Progenitor cell of endocrine pancreas (in vitro differentiated cells): ENCODE measurements at regions not wholly inside any gene's neighbourhood (a gene's known extent, or its start where the extent isn't known, plus 50 kb on each side); places are given as distances from the start of the nearest gene placed in this dataset.

Experiments
- DNase-seq: peaks from one replicate; pipeline ENCODE4 v3.0.0; 2021; ENCODE audit warnings: low spot score; ENCODE audit not compliant: unreplicated experiment
- H3K27ac Mint-ChIP-seq: 2 replicates; pipeline ENCODE4 v1.8.0; 2021; ENCODE audit warnings: mild to moderate bottlenecking, moderate library complexity, mixed read lengths
- H3K27me3 Mint-ChIP-seq: 2 replicates; pipeline ENCODE4 v1.8.0; 2021; ENCODE audit warnings: mixed read lengths
- H3K36me3 Mint-ChIP-seq: 2 replicates; pipeline ENCODE4 v1.8.0; 2022; ENCODE audit warnings: mixed read lengths; ENCODE audit not compliant: insufficient read depth
- H3K4me1 Mint-ChIP-seq: 2 replicates; pipeline ENCODE4 v1.8.0; 2021; ENCODE audit warnings: low read depth, mixed read lengths
- H3K4me3 Mint-ChIP-seq: 2 replicates; pipeline ENCODE4 v1.8.0; 2021; ENCODE audit warnings: low read depth, mild to moderate bottlenecking, moderate library complexity, mixed read lengths
- H3K9me3 Mint-ChIP-seq: 2 replicates; pipeline ENCODE4 v1.8.0; 2021; ENCODE audit warnings: low read depth, mixed read lengths
- CTCF ChIP-seq: fragments of 200-600 bp; sonication (generic); IDR thresholded peaks from one replicate; pipeline ENCODE4 v1.5.0; 2021; ENCODE audit warnings: antibody characterized with exemption, mild to moderate bottlenecking; ENCODE audit not compliant: unreplicated experiment

DNA sequence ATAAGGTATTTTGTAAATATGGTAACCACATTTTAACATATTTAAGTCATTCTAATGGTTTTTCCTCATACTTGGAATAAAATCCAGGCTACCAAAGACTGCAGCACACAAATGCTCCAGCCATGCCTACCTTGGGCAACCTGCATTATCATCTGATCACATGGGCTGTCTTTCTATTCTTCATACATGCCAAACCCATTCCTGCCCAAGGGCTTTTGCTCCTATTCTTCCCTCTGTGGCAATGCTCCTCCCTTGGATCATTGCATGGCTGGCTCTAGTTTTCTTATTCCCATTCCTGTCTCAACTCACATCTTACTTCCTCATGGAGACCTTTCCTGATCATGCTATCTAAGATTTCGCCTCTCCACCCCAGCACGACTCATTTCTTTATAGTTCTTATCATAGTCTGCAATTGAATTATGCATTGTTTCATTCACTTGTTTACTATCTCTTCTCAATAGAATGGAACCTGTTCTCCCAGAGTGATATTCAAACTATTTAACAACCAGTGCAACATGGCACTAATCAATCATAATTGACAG is 54.9 kb upstream of the C5orf46 start:
- no peak for TF ChIP-seq CTCF
- peak overlapping the region; percentile 3 for H3K4me3 Mint-ChIP-seq
- H3K9me3 Mint-ChIP-seq: peaks cover 8% of the 10 kb centered on the region
- H3K27ac Mint-ChIP-seq: peak overlapping the region; percentile 57
- H3K27me3 Mint-ChIP-seq: no peaks in the 10 kb centered on the region
- H3K4me1 Mint-ChIP-seq: peaks cover 36% of the 10 kb centered on the region
- peaks cover 28% of the 10 kb centered on the region for H3K36me3 Mint-ChIP-seq
- DNase-seq: no peak

DNA sequence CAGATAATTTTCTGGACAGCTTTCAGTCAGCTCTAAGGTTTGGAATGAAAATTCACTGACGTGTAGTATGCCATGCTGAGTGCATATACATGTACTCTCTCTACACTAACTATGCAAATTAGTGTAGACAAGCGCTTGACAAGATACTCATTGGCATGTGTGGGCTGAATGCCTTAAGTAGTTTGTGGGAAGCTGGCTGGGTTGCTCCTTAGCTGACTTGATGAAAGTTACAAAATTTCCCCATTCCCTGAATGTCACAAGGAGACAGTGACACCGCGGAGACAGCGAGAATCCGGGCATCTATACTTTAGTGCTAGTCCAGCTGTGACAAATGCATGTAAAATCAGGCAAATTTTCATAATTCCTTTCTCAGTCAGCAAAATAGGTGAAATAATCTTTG is 51.6 kb upstream of the C5orf46 start:
- TF ChIP-seq CTCF: no peak
- peaks cover 8% of the 10 kb centered on the region for H3K9me3 Mint-ChIP-seq
- DNase-seq: no peak

DNA sequence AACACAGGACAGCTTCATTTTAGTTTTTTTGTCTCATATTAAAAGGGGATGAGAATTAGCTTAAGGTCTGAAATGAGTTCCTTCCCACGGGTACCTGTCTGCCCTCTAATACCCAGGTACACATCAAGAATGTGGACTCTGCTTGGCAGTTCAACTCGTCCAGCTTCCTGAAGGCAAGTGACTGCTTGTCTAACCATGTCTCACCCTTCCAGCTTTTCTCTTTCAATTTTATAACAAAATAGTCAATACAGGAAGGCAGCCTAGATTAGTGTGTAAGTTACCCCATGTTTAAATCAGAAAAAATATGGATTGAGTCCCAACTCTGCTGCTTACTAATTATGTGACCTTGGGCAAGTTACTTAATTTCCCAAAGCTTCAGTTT is 50.5 kb upstream of the C5orf46 start:
- H3K9me3 Mint-ChIP-seq: peaks cover 8% of the 10 kb centered on the region
- DNase-seq: no peak
- H3K27ac Mint-ChIP-seq: no peak overlapping the region
- no peaks in the 10 kb centered on the region for H3K27me3 Mint-ChIP-seq
- H3K36me3 Mint-ChIP-seq: peaks cover 31% of the 10 kb centered on the region
- peaks cover 7% of the 10 kb centered on the region for H3K4me1 Mint-ChIP-seq
- no peak overlapping the region for H3K4me3 Mint-ChIP-seq
- TF ChIP-seq CTCF: no peak

More for the DNA sequence above, 51.6 kb upstream of the C5orf46 start:
- Mint-ChIP-seq H3K4me3 (no peak overlapping the region), H3K27me3 (no peaks in the 10 kb centered on the region), H3K27ac (no peak overlapping the region), H3K4me1 (peaks cover 12% of the 10 kb centered on the region), H3K36me3 (peaks cover 31% of the 10 kb centered on the region)

- peaks cover under 1% of the 10 kb centered on the region for H3K4me1 Mint-ChIP-seq
- H3K27me3 Mint-ChIP-seq: no peaks in the 10 kb centered on the region
- no peak for TF ChIP-seq CTCF
- no peak overlapping the region for H3K27ac Mint-ChIP-seq
- H3K9me3 Mint-ChIP-seq: peaks cover 5% of the 10 kb centered on the region
- DNase-seq: no peak
- H3K4me3 Mint-ChIP-seq: no peak overlapping the region
- peaks cover 27% of the 10 kb centered on the region for H3K36me3 Mint-ChIP-seq
Measured at GRCh38 chr5:147956064-147956841, 49.9 kb upstream of the C5orf46 start.
